ENCODE measurements at regions not wholly inside any gene's neighbourhood (a gene's known extent, or its start where the extent isn't known, plus 50 kb on each side); places are given as distances from the start of the nearest gene placed in this dataset.
A peak's percentile ranks its signal among the peaks of the same experiment; 100 is the strongest.

GRCh38 chr16:54843424-54843750, 87.3 kb upstream of the IRX5 start:
- Histone ChIP-seq H3K27me3 (ENCODE audit: control insufficient read depth, insufficient read depth, low read length) (no peaks in the 10 kb centered on the region), H3K9me3 (ENCODE audit: control insufficient read depth, low read depth, low read length) (no peaks in the 10 kb centered on the region), H3K4me1 (ENCODE audit: control insufficient read depth, low read depth, low read length) (no peaks in the 10 kb centered on the region), H3K9ac (ENCODE audit: low read length) (no peak overlapping the region), H3K36me3 (ENCODE audit: control insufficient read depth, low read depth, low read length) (no peaks in the 10 kb centered on the region), H3K27ac (ENCODE audit: low read length) (no peak overlapping the region), H3K4me3 (ENCODE audit: low read length) (no peak overlapping the region)

DNA sequence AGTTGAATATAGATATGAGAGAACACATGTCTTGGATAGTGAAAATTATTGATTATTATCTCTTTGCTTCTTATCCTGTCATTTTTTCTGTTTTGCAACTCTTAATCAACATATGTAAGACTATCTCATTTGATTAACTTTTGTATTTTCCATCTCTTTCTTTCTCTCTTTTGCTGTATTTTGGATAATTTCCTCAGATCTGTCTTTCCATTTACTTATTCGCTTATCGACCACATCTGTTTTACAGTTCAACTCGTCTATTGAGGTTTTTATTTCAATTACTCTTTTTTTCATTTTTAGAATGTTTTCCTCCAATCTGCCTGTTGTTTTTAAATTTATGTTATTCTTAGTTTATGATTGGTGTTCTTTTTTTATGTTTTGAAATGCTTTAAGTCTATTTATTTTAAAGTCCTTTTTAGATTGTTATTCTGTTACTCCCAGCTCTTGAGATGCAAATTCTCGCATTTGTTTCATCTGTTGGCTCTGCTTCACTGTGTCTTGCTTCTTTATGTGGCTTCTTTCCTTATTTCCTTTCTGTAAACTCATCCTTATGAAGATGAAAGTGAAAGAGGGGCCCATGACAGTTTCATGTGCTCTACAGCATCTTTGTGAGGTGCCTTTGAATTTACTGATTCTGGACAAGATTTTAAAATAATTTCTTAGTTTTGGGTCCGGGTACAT, 87.8 kb upstream of the IRX5 start:
- Histone ChIP-seq H3K4me1 (ENCODE audit: control insufficient read depth, low read depth, low read length) (no peaks in the 10 kb centered on the region), H3K9me3 (ENCODE audit: control insufficient read depth, low read depth, low read length) (no peaks in the 10 kb centered on the region), H3K4me3 (ENCODE audit: low read length) (no peak overlapping the region), H3K27ac (ENCODE audit: low read length) (no peak overlapping the region), H3K9ac (ENCODE audit: low read length) (no peak overlapping the region), H3K36me3 (ENCODE audit: control insufficient read depth, low read depth, low read length) (no peaks in the 10 kb centered on the region), H3K27me3 (ENCODE audit: control insufficient read depth, insufficient read depth, low read length) (no peaks in the 10 kb centered on the region)

- no peaks in the 10 kb centered on the region for H3K36me3 ChIP-seq (ENCODE audit: control insufficient read depth, low read depth, low read length)
- H3K4me1 ChIP-seq (ENCODE audit: control insufficient read depth, low read depth, low read length), result no peaks in the 10 kb centered on the region
- H3K9me3 ChIP-seq (ENCODE audit: control insufficient read depth, low read depth, low read length), result peaks cover 5% of the 10 kb centered on the region
- H3K27ac ChIP-seq (ENCODE audit: low read length), result no peak overlapping the region
- no peak overlapping the region for H3K4me3 ChIP-seq (ENCODE audit: low read length)
- H3K9ac ChIP-seq (ENCODE audit: low read length), result no peak overlapping the region
- H3K27me3 ChIP-seq (ENCODE audit: control insufficient read depth, insufficient read depth, low read length), result no peaks in the 10 kb centered on the region
Measured at GRCh38 chr16:54829691-54830090, 101.0 kb upstream of the IRX5 start.

DNA sequence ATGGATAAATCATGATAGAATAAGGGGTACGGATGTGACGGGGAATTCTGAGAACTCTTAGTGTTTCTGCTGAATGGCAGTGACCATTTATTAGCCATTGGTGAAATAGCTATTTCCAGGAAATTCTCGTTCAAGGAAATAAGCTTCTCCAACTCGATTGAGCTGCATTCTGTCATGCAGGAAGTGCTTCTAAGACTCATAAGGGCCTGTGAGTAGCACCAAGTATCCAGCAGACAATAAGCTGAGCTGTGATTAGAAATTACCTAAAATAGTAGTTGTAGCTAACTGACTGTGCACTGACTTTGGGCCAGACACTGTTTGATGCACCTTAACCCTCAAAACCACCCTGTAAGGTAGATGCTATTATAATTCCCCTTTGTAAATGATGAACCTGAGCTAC, 107.8 kb upstream of the IRX5 start:
- no peak overlapping the region for H3K4me3 ChIP-seq (ENCODE audit: low read length)
- peaks cover 6% of the 10 kb centered on the region for H3K4me1 ChIP-seq (ENCODE audit: control insufficient read depth, low read depth, low read length)
- no peak overlapping the region for H3K9ac ChIP-seq (ENCODE audit: low read length)
- H3K27ac ChIP-seq (ENCODE audit: low read length), result no peak overlapping the region
- H3K27me3 ChIP-seq (ENCODE audit: control insufficient read depth, insufficient read depth, low read length), result no peaks in the 10 kb centered on the region
- H3K36me3 ChIP-seq (ENCODE audit: control insufficient read depth, low read depth, low read length), result no peaks in the 10 kb centered on the region
- no peaks in the 10 kb centered on the region for H3K9me3 ChIP-seq (ENCODE audit: control insufficient read depth, low read depth, low read length)

- Histone ChIP-seq H3K36me3 (ENCODE audit: control insufficient read depth, low read depth, low read length) (no peaks in the 10 kb centered on the region), H3K9me3 (ENCODE audit: control insufficient read depth, low read depth, low read length) (no peaks in the 10 kb centered on the region), H3K4me1 (ENCODE audit: control insufficient read depth, low read depth, low read length) (peaks cover 10% of the 10 kb centered on the region), H3K27me3 (ENCODE audit: control insufficient read depth, insufficient read depth, low read length) (no peaks in the 10 kb centered on the region), H3K9ac (ENCODE audit: low read length) (no peak overlapping the region), H3K27ac (ENCODE audit: low read length) (no peak overlapping the region), H3K4me3 (ENCODE audit: low read length) (no peak overlapping the region)
Measured at GRCh38 chr16:54822492-54822891, 108.2 kb upstream of the IRX5 start.

- Histone ChIP-seq H3K27me3 (ENCODE audit: control insufficient read depth, insufficient read depth, low read length) (no peaks in the 10 kb centered on the region), H3K4me1 (ENCODE audit: control insufficient read depth, low read depth, low read length) (peaks cover 10% of the 10 kb centered on the region), H3K9me3 (ENCODE audit: control insufficient read depth, low read depth, low read length) (no peaks in the 10 kb centered on the region), H3K4me3 (ENCODE audit: low read length) (no peak overlapping the region), H3K9ac (ENCODE audit: low read length) (no peak overlapping the region), H3K27ac (ENCODE audit: low read length) (no peak overlapping the region), H3K36me3 (ENCODE audit: control insufficient read depth, low read depth, low read length) (no peaks in the 10 kb centered on the region)
Measured at GRCh38 chr16:54821731-54822130, 108.9 kb upstream of the IRX5 start.

- H3K4me1 ChIP-seq (ENCODE audit: control insufficient read depth, low read depth, low read length), result peaks cover 10% of the 10 kb centered on the region
- no peaks in the 10 kb centered on the region for H3K36me3 ChIP-seq (ENCODE audit: control insufficient read depth, low read depth, low read length)
- no peaks in the 10 kb centered on the region for H3K27me3 ChIP-seq (ENCODE audit: control insufficient read depth, insufficient read depth, low read length)
- H3K27ac ChIP-seq (ENCODE audit: low read length), result peak overlapping the region; percentile 7
- no peak overlapping the region for H3K9ac ChIP-seq (ENCODE audit: low read length)
- no peaks in the 10 kb centered on the region for H3K9me3 ChIP-seq (ENCODE audit: control insufficient read depth, low read depth, low read length)
- H3K4me3 ChIP-seq (ENCODE audit: low read length), result no peak overlapping the region
Measured at GRCh38 chr16:54817940-54818574, 112.6 kb upstream of the IRX5 start.

GRCh38 chr16:54817432-54817831, 113.2 kb upstream of the IRX5 start:
- Histone ChIP-seq H3K9me3 (ENCODE audit: control insufficient read depth, low read depth, low read length) (no peaks in the 10 kb centered on the region), H3K4me1 (ENCODE audit: control insufficient read depth, low read depth, low read length) (peaks cover 14% of the 10 kb centered on the region), H3K4me3 (ENCODE audit: low read length) (no peak overlapping the region), H3K36me3 (ENCODE audit: control insufficient read depth, low read depth, low read length) (no peaks in the 10 kb centered on the region), H3K9ac (ENCODE audit: low read length) (no peak overlapping the region), H3K27ac (ENCODE audit: low read length) (peak overlapping the region; percentile 7), H3K27me3 (ENCODE audit: control insufficient read depth, insufficient read depth, low read length) (no peaks in the 10 kb centered on the region)

DNA sequence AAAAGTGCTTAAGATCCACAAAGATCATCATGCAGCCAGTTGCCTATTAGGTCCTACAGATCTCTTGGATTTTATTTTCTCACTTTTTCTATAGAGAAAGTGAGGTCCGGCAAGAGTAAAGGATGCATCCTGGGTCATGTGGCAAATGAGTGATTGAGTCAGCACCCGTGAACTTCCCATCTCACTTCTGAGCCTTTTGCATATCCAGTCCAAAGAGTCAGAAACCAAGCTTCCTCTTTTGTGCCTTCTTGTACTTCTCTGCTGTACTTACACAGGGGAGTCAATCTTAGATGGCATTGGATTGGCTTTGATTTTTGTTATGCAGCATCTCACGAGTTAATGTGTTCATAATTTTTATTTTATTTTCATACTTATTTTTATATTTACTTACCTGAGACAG, 114.2 kb upstream of the IRX5 start:
- Histone ChIP-seq H3K9me3 (ENCODE audit: control insufficient read depth, low read depth, low read length) (no peaks in the 10 kb centered on the region), H3K4me3 (ENCODE audit: low read length) (no peak overlapping the region), H3K36me3 (ENCODE audit: control insufficient read depth, low read depth, low read length) (no peaks in the 10 kb centered on the region), H3K4me1 (ENCODE audit: control insufficient read depth, low read depth, low read length) (peaks cover 16% of the 10 kb centered on the region), H3K27ac (ENCODE audit: low read length) (no peak overlapping the region), H3K27me3 (ENCODE audit: control insufficient read depth, insufficient read depth, low read length) (no peaks in the 10 kb centered on the region), H3K9ac (ENCODE audit: low read length) (no peak overlapping the region)

GRCh38 chr16:54815177-54815576, 115.5 kb upstream of the IRX5 start:
- Histone ChIP-seq H3K9ac (ENCODE audit: low read length) (no peak overlapping the region), H3K9me3 (ENCODE audit: control insufficient read depth, low read depth, low read length) (no peaks in the 10 kb centered on the region), H3K4me3 (ENCODE audit: low read length) (no peak overlapping the region), H3K27me3 (ENCODE audit: control insufficient read depth, insufficient read depth, low read length) (no peaks in the 10 kb centered on the region), H3K4me1 (ENCODE audit: control insufficient read depth, low read depth, low read length) (peaks cover 16% of the 10 kb centered on the region), H3K36me3 (ENCODE audit: control insufficient read depth, low read depth, low read length) (no peaks in the 10 kb centered on the region), H3K27ac (ENCODE audit: low read length) (no peak overlapping the region)

- H3K27me3 ChIP-seq (ENCODE audit: control insufficient read depth, insufficient read depth, low read length), result no peaks in the 10 kb centered on the region
- H3K9me3 ChIP-seq (ENCODE audit: control insufficient read depth, low read depth, low read length), result no peaks in the 10 kb centered on the region
- no peak overlapping the region for H3K9ac ChIP-seq (ENCODE audit: low read length)
- no peak overlapping the region for H3K4me3 ChIP-seq (ENCODE audit: low read length)
- peaks cover 16% of the 10 kb centered on the region for H3K4me1 ChIP-seq (ENCODE audit: control insufficient read depth, low read depth, low read length)
- no peak overlapping the region for H3K27ac ChIP-seq (ENCODE audit: low read length)
- H3K36me3 ChIP-seq (ENCODE audit: control insufficient read depth, low read depth, low read length), result no peaks in the 10 kb centered on the region
Measured at GRCh38 chr16:54813778-54814177, 116.9 kb upstream of the IRX5 start.

DNA sequence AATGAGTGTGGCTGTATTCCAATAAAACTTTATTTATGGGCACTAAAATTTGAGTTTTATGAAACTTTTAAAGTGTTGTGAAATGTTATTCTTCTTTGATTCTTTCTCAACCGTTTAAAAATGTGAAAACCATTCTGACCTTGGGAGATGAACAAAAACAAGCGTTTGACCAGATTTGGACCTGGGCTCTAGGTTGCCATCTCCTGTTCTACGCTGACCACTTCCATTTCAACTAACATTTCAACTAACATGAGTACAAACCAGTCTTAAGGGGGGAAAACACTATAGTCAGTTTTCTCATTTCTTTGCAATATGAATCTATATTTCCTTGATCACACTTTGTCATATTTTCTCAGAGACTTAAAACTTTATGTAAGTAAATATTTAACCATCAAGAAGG, 118.4 kb upstream of the IRX5 start:
- Histone ChIP-seq H3K4me3 (ENCODE audit: low read length) (no peak overlapping the region), H3K27ac (ENCODE audit: low read length) (no peak overlapping the region), H3K4me1 (ENCODE audit: control insufficient read depth, low read depth, low read length) (peaks cover 6% of the 10 kb centered on the region), H3K9ac (ENCODE audit: low read length) (no peak overlapping the region), H3K9me3 (ENCODE audit: control insufficient read depth, low read depth, low read length) (no peaks in the 10 kb centered on the region), H3K36me3 (ENCODE audit: control insufficient read depth, low read depth, low read length) (no peaks in the 10 kb centered on the region), H3K27me3 (ENCODE audit: control insufficient read depth, insufficient read depth, low read length) (no peaks in the 10 kb centered on the region)

All from iPS-18a (cell line).